Tongue (tissue), 1 donor: ENCODE measurements at regions not wholly inside any gene's neighbourhood (a gene's known extent, or its start where the extent isn't known, plus 50 kb on each side); places are given as distances from the start of the nearest gene placed in this dataset.
A peak's percentile ranks its signal among the peaks of the same experiment; 100 is the strongest.

Experiments used
- DNase-seq: peaks from one replicate; pipeline ENCODE4 v3.0.0-alpha.2; 2015

- peak; percentile 15 for DNase-seq
Observed at GRCh38 chr12:69096669-69097335, 142.6 kb upstream of the CPSF6 start.

GRCh38 chr12:69097619-69098368 lies 141.6 kb upstream of the CPSF6 start:
- peak; percentile 14 for DNase-seq

- DNase-seq = peak; percentile 9
Observed at GRCh38 chr12:69099201-69099837, 140.1 kb upstream of the CPSF6 start.

- DNase-seq = peak; percentile 5
Observed at GRCh38 chr12:69101505-69101904, 137.9 kb upstream of the CPSF6 start.

GRCh38 chr12:69102856-69103255 lies 136.5 kb upstream of the CPSF6 start:
- no peak for DNase-seq

GRCh38 chr12:69105101-69105962 lies 134.0 kb upstream of the CPSF6 start:
- DNase-seq = no peak

- no peak for DNase-seq
Observed at GRCh38 chr12:69106482-69107118, 132.8 kb upstream of the CPSF6 start.

GRCh38 chr12:69107541-69107940 lies 131.8 kb upstream of the CPSF6 start:
- no peak for DNase-seq

GRCh38 chr12:69108037-69108436 lies 131.3 kb upstream of the CPSF6 start:
- no peak for DNase-seq

- DNase-seq = no peak
Observed at GRCh38 chr12:69112616-69113015, 126.8 kb upstream of the CPSF6 start.

GRCh38 chr12:69115099-69115498 lies 124.3 kb upstream of the CPSF6 start:
- no peak for DNase-seq

GRCh38 chr12:69115951-69116350 lies 123.4 kb upstream of the CPSF6 start:
- no peak for DNase-seq

- DNase-seq = no peak
Observed at GRCh38 chr12:69117566-69118266, 121.7 kb upstream of the CPSF6 start.

GRCh38 chr12:69118516-69118915 lies 120.9 kb upstream of the CPSF6 start:
- no peak for DNase-seq

- DNase-seq = no peak
Observed at GRCh38 chr12:69119770-69120169, 119.6 kb upstream of the CPSF6 start.

GRCh38 chr12:69120354-69120753 lies 119.0 kb upstream of the CPSF6 start:
- no peak for DNase-seq

GRCh38 chr12:69123311-69123710 lies 116.1 kb upstream of the CPSF6 start:
- DNase-seq = no peak

- peak; percentile 46 for DNase-seq
Observed at GRCh38 chr12:69123919-69124638, 115.3 kb upstream of the CPSF6 start.

GRCh38 chr12:69129017-69129416 lies 110.4 kb upstream of the CPSF6 start:
- DNase-seq = no peak

GRCh38 chr12:69129564-69129963 lies 109.8 kb upstream of the CPSF6 start:
- no peak for DNase-seq

- no peak for DNase-seq
Observed at GRCh38 chr12:69130064-69130463, 109.3 kb upstream of the CPSF6 start.
